ENCODE measurements at regions not wholly inside any gene's neighbourhood (a gene's known extent, or its start where the extent isn't known, plus 50 kb on each side); places are given as distances from the start of the nearest gene placed in this dataset.

- no peak overlapping the region for H3K4me2 ChIP-seq (ENCODE audit: insufficient read depth in 1 of 2, low read depth in 2 of 2, low read length in 2 of 2)
- no peaks in the 10 kb centered on the region for H3K79me2 ChIP-seq (ENCODE audit: control insufficient read depth in 1 of 2, insufficient read depth in 2 of 2, low read length in 2 of 2)
- H2BK5ac ChIP-seq (ENCODE audit: low read depth, low read length): no peak overlapping the region
- CTCF ChIA-PET (ENCODE audit: partially characterized antibody): no interaction called here
- H4K20me1 ChIP-seq (replicated peaks in 1 of 2; ENCODE audit: control insufficient read depth in 1 of 2, insufficient read depth in 2 of 2, low read length in 2 of 2): no peaks in the 10 kb centered on the region
- no peak overlapping the region for H2AFZ ChIP-seq (ENCODE audit: low read length)
- no peak overlapping the region for H3K56ac ChIP-seq (replicated peaks; ENCODE audit: insufficient read length, low read depth, low read length)
- DNase-seq (ENCODE audit: low read depth in 1 of 2, low spot score in 2 of 2) (no peak), FAIRE-seq (no peak)
- no peaks in the 10 kb centered on the region for H3K4me1 ChIP-seq (replicated peaks in 1 of 4; ENCODE audit: control insufficient read depth in 3 of 4, insufficient read depth in 4 of 4, low read length in 3 of 4)
- no peak overlapping the region for H2BK120ac ChIP-seq (replicated peaks; ENCODE audit: low read depth, low read length)
- H3K9ac ChIP-seq (replicated peaks in 1 of 4; ENCODE audit: extremely low read depth in 1 of 4, low read depth in 3 of 4, low read length in 3 of 4): no peak overlapping the region
- no peak overlapping the region for H2BK15ac ChIP-seq (ENCODE audit: low read length)
- H3K4ac ChIP-seq (replicated peaks; ENCODE audit: insufficient read length, low read depth, low read length): no peak overlapping the region
- H3K23me2 ChIP-seq (ENCODE audit: low read depth, low read length): no peaks in the 10 kb centered on the region
- H4K5ac ChIP-seq (ENCODE audit: insufficient read length, low read depth, low read length): no peak overlapping the region
- peaks cover 0 to 1% (median 0%) of the 10 kb centered on the region in 4 experiments; a peak in 1 of 7 replicates for H3K27me3 ChIP-seq (replicated peaks in 1 of 4; ENCODE audit: control insufficient read depth in 3 of 4, extremely low read depth in 1 of 4, insufficient read depth in 3 of 4, low read length in 3 of 4)
- H3K18ac ChIP-seq (ENCODE audit: extremely low read depth, low read length): no peak overlapping the region
- H4K8ac ChIP-seq (ENCODE audit: extremely low read depth, insufficient read depth, low read length): no peak overlapping the region
- 82% methylated on average over 2 of the region's 2 CpGs; no CpG with 5 or more reads in 1 of the 2 experiments for WGBS, 2 experiments (ENCODE audit: extremely low coverage in 1 of 2, insufficient coverage in 1 of 2, insufficient read length in 1 of 2, insufficient replicate concordance in 2 of 2, low coverage in 1 of 2, low lambda C conversion rate in 2 of 2, missing lambda C conversion rate in 1 of 2)
- H3K23ac ChIP-seq (ENCODE audit: insufficient read length): no peak overlapping the region
- no peaks in the 10 kb centered on the region for H3K79me1 ChIP-seq (ENCODE audit: low read depth, low read length)
- no peaks in the 10 kb centered on the region for H3K36me3 ChIP-seq (ENCODE audit: control insufficient read depth in 2 of 4, insufficient read depth in 4 of 4, low read length in 3 of 4)
- H3K14ac ChIP-seq (ENCODE audit: insufficient read length): no peak overlapping the region
- H4K91ac ChIP-seq (replicated peaks; ENCODE audit: insufficient read length, low read length): no peak overlapping the region
- H2AK5ac ChIP-seq (ENCODE audit: low read depth, low read length): no peak overlapping the region
- H2BK12ac ChIP-seq (ENCODE audit: low read depth, low read length): no peak overlapping the region
- H3K27ac ChIP-seq (ENCODE audit: low read depth, low read length): no peak overlapping the region
- POLR2A ChIA-PET (ENCODE audit: partially characterized antibody): no interaction called here
- H3K9me3 ChIP-seq (ENCODE audit: insufficient read depth in 2 of 2, low read depth in 1 of 2, low read length in 1 of 2): no peaks in the 10 kb centered on the region
- H2BK20ac ChIP-seq (ENCODE audit: low read length): no peak overlapping the region
- H3K4me3 ChIP-seq (ENCODE audit: extremely low read depth in 1 of 4, insufficient read depth in 2 of 4, low read depth in 3 of 4, low read length in 4 of 4): no peak overlapping the region
- TF ChIP-seq KDM1A (IDR thresholded peaks at IDR 0.05; ENCODE audit: borderline replicate concordance, low read length) (no peak), RBBP5 (IDR thresholded peaks at IDR 0.05; ENCODE audit: borderline replicate concordance, low read depth, low read length) (no peak), E2F6 (IDR thresholded peaks at IDR 0.05) (no peak), CHD2 (IDR thresholded peaks at IDR 0.05; ENCODE audit: low read length) (no peak), TCF12 (IDR thresholded peaks at IDR 0.05; ENCODE audit: low read depth, low read length) (no peak), CTBP2 (IDR thresholded peaks at IDR 0.05; ENCODE audit: borderline replicate concordance, insufficient read depth, insufficient read length, low read length) (no peak)
Observed at GRCh38 chr2:18365342-18365741, 195.1 kb downstream of the RDH14 start.
